GM12878 (cell line): ENCODE measurements at regions not wholly inside any gene's neighbourhood (a gene's known extent, or its start where the extent isn't known, plus 50 kb on each side); places are given as distances from the start of the nearest gene placed in this dataset.

Experiments
- JUND ChIP-seq: IDR thresholded peaks from 2 replicates; pipeline ENCODE4 v1.6.1; 2012; ENCODE audit warnings: low read depth, mild to moderate bottlenecking, low read length, improper control_type of control experiment, moderate library complexity
- TF ChIP-seq, protein P1 (sequence below): fragments of 450-650 bp; formaldehyde crosslinking; IDR thresholded peaks from 2 replicates; pipeline ENCODE4 v1.4.0; 2020; ENCODE audit warnings: mild to moderate bottlenecking, moderate library complexity
- TF ChIP-seq, protein P2 (sequence below): fragments of 150-350 bp; IDR thresholded peaks from 2 replicates; pipeline ENCODE4 v1.6.1; 2014; ENCODE audit warnings: mild to moderate bottlenecking, low read depth, low read length
- TF ChIP-seq, protein P3 (sequence below): fragments of 450-650 bp; IDR thresholded peaks from 2 replicates; pipeline ENCODE4 v1.6.1; 2016; ENCODE audit warnings: mild to moderate bottlenecking, moderate library complexity, borderline replicate concordance

GRCh38 chr21:28396421-28396820 lies 596.3 kb downstream of the LTN1 start (continued):
- TF ChIP-seq, protein P1, sequence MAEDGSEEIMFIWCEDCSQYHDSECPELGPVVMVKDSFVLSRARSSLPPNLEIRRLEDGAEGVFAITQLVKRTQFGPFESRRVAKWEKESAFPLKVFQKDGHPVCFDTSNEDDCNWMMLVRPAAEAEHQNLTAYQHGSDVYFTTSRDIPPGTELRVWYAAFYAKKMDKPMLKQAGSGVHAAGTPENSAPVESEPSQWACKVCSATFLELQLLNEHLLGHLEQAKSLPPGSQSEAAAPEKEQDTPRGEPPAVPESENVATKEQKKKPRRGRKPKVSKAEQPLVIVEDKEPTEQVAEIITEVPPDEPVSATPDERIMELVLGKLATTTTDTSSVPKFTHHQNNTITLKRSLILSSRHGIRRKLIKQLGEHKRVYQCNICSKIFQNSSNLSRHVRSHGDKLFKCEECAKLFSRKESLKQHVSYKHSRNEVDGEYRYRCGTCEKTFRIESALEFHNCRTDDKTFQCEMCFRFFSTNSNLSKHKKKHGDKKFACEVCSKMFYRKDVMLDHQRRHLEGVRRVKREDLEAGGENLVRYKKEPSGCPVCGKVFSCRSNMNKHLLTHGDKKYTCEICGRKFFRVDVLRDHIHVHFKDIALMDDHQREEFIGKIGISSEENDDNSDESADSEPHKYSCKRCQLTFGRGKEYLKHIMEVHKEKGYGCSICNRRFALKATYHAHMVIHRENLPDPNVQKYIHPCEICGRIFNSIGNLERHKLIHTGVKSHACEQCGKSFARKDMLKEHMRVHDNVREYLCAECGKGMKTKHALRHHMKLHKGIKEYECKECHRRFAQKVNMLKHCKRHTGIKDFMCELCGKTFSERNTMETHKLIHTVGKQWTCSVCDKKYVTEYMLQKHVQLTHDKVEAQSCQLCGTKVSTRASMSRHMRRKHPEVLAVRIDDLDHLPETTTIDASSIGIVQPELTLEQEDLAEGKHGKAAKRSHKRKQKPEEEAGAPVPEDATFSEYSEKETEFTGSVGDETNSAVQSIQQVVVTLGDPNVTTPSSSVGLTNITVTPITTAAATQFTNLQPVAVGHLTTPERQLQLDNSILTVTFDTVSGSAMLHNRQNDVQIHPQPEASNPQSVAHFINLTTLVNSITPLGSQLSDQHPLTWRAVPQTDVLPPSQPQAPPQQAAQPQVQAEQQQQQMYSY (CRISPR knock-in tag) = no peak
- TF ChIP-seq JUND = no peak
- TF ChIP-seq, protein P2, sequence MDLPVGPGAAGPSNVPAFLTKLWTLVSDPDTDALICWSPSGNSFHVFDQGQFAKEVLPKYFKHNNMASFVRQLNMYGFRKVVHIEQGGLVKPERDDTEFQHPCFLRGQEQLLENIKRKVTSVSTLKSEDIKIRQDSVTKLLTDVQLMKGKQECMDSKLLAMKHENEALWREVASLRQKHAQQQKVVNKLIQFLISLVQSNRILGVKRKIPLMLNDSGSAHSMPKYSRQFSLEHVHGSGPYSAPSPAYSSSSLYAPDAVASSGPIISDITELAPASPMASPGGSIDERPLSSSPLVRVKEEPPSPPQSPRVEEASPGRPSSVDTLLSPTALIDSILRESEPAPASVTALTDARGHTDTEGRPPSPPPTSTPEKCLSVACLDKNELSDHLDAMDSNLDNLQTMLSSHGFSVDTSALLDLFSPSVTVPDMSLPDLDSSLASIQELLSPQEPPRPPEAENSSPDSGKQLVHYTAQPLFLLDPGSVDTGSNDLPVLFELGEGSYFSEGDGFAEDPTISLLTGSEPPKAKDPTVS = no peak
- TF ChIP-seq, protein P3, sequence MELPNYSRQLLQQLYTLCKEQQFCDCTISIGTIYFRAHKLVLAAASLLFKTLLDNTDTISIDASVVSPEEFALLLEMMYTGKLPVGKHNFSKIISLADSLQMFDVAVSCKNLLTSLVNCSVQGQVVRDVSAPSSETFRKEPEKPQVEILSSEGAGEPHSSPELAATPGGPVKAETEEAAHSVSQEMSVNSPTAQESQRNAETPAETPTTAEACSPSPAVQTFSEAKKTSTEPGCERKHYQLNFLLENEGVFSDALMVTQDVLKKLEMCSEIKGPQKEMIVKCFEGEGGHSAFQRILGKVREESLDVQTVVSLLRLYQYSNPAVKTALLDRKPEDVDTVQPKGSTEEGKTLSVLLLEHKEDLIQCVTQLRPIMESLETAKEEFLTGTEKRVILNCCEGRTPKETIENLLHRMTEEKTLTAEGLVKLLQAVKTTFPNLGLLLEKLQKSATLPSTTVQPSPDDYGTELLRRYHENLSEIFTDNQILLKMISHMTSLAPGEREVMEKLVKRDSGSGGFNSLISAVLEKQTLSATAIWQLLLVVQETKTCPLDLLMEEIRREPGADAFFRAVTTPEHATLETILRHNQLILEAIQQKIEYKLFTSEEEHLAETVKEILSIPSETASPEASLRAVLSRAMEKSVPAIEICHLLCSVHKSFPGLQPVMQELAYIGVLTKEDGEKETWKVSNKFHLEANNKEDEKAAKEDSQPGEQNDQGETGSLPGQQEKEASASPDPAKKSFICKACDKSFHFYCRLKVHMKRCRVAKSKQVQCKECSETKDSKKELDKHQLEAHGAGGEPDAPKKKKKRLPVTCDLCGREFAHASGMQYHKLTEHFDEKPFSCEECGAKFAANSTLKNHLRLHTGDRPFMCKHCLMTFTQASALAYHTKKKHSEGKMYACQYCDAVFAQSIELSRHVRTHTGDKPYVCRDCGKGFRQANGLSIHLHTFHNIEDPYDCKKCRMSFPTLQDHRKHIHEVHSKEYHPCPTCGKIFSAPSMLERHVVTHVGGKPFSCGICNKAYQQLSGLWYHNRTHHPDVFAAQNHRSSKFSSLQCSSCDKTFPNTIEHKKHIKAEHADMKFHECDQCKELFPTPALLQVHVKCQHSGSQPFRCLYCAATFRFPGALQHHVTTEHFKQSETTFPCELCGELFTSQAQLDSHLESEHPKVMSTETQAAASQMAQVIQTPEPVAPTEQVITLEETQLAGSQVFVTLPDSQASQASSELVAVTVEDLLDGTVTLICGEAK = no peak
